ENCODE measurements at regions not wholly inside any gene's neighbourhood (a gene's known extent, or its start where the extent isn't known, plus 50 kb on each side); places are given as distances from the start of the nearest gene placed in this dataset.
A peak's percentile ranks its signal among the peaks of the same experiment; 100 is the strongest.

- DNase-seq (ENCODE audit: low spot score), result no peak
Measured at GRCh38 chr12:16972923-16973770, 367.2 kb upstream of the LMO3 start.

GRCh38 chr12:16962889-16963288 lies 356.9 kb upstream of the LMO3 start:
- no peak for DNase-seq (ENCODE audit: low spot score)

- DNase-seq (ENCODE audit: low spot score), result no peak
Measured at GRCh38 chr12:16955083-16955657, 349.2 kb upstream of the LMO3 start.

- no peak for DNase-seq (ENCODE audit: low spot score)
Measured at GRCh38 chr12:16949871-16950667, 344.1 kb upstream of the LMO3 start.

GRCh38 chr12:16949371-16949770 lies 343.4 kb upstream of the LMO3 start:
- DNase-seq (ENCODE audit: low spot score), result no peak

- DNase-seq (ENCODE audit: low spot score), result no peak
Measured at GRCh38 chr12:16946704-16947103, 340.7 kb upstream of the LMO3 start.

- peak; percentile 50 for DNase-seq (ENCODE audit: low spot score)
Measured at GRCh38 chr12:16939871-16940306, 333.9 kb upstream of the LMO3 start.

- no peak for DNase-seq (ENCODE audit: low spot score)
Measured at GRCh38 chr12:16927259-16927658, 321.3 kb upstream of the LMO3 start.

GRCh38 chr12:16920451-16920850 lies 314.5 kb upstream of the LMO3 start:
- DNase-seq (ENCODE audit: low spot score), result no peak

- DNase-seq (ENCODE audit: low spot score), result no peak
Measured at GRCh38 chr12:16919551-16919950, 313.6 kb upstream of the LMO3 start.

- no peak for DNase-seq (ENCODE audit: low spot score)
Measured at GRCh38 chr12:16914853-16915252, 308.9 kb upstream of the LMO3 start.

GRCh38 chr12:16913832-16914490 lies 308.0 kb upstream of the LMO3 start:
- DNase-seq (ENCODE audit: low spot score), result no peak

- DNase-seq (ENCODE audit: low spot score), result no peak
Measured at GRCh38 chr12:16901946-16902345, 296.0 kb upstream of the LMO3 start.

- no peak for DNase-seq (ENCODE audit: low spot score)
Measured at GRCh38 chr12:16893426-16893825, 287.5 kb upstream of the LMO3 start.

- no peak for DNase-seq (ENCODE audit: low spot score)
Measured at GRCh38 chr12:16891673-16892072, 285.7 kb upstream of the LMO3 start.

GRCh38 chr12:16884819-16885218 lies 278.9 kb upstream of the LMO3 start:
- DNase-seq (ENCODE audit: low spot score), result no peak

GRCh38 chr12:16884056-16884455 lies 278.1 kb upstream of the LMO3 start:
- DNase-seq (ENCODE audit: low spot score), result no peak

GRCh38 chr12:16881986-16882570 lies 276.1 kb upstream of the LMO3 start:
- DNase-seq (ENCODE audit: low spot score), result no peak

GRCh38 chr12:16880864-16881285 lies 274.9 kb upstream of the LMO3 start:
- no peak for DNase-seq (ENCODE audit: low spot score)

- no peak for DNase-seq (ENCODE audit: low spot score)
Measured at GRCh38 chr12:16870845-16871244, 264.9 kb upstream of the LMO3 start.

GRCh38 chr12:16863742-16864141 lies 257.8 kb upstream of the LMO3 start:
- no peak for DNase-seq (ENCODE audit: low spot score)

- DNase-seq (ENCODE audit: low spot score), result no peak
Measured at GRCh38 chr12:16857456-16857923, 251.5 kb upstream of the LMO3 start.
